HG03442 (cell line): ENCODE measurements at regions not wholly inside any gene's neighbourhood (a gene's known extent, or its start where the extent isn't known, plus 50 kb on each side); places are given as distances from the start of the nearest gene placed in this dataset.

ENCODE experiments used
- ATAC-seq: cut with Tn5 transposase; IDR thresholded peaks from one replicate; pipeline ENCODE4 v1.9.1; 2021; ENCODE audit warnings: mild to moderate bottlenecking, moderate library complexity; ENCODE audit not compliant: unreplicated experiment

GRCh38 chr6:74956559-74957428, 249.1 kb downstream of the COL12A1 start:
- ATAC-seq = no peak

- ATAC-seq = no peak
These were observed 252.1 kb downstream of the COL12A1 start for GRCh38 chr6:74953708-74954107.

- ATAC-seq = no peak
These were observed 258.9 kb downstream of the COL12A1 start for GRCh38 chr6:74946961-74947360.

- ATAC-seq = no peak
These were observed 263.7 kb downstream of the COL12A1 start for GRCh38 chr6:74942130-74942529.

GRCh38 chr6:74941424-74941823, 264.4 kb downstream of the COL12A1 start:
- no peak for ATAC-seq

- ATAC-seq = no peak
These were observed 265.9 kb downstream of the COL12A1 start for GRCh38 chr6:74939721-74940620.

GRCh38 chr6:74939151-74939708, 266.6 kb downstream of the COL12A1 start:
- no peak for ATAC-seq

GRCh38 chr6:74937936-74938335, 267.9 kb downstream of the COL12A1 start:
- no peak for ATAC-seq

- ATAC-seq = no peak
These were observed 269.0 kb downstream of the COL12A1 start for GRCh38 chr6:74936886-74937285.

GRCh38 chr6:74932232-74932888, 273.5 kb downstream of the COL12A1 start:
- ATAC-seq = no peak

- no peak for ATAC-seq
These were observed 274.3 kb downstream of the COL12A1 start for GRCh38 chr6:74931558-74931957.

- no peak for ATAC-seq
These were observed 277.6 kb downstream of the COL12A1 start for GRCh38 chr6:74928203-74928602.

- no peak for ATAC-seq
These were observed 278.6 kb downstream of the COL12A1 start for GRCh38 chr6:74927299-74927698.

GRCh38 chr6:74925683-74926082, 280.2 kb downstream of the COL12A1 start:
- peak; percentile 82 for ATAC-seq

- ATAC-seq = no peak
These were observed 291.0 kb downstream of the COL12A1 start for GRCh38 chr6:74914888-74915287.

GRCh38 chr6:74912234-74912633, 293.6 kb downstream of the COL12A1 start:
- no peak for ATAC-seq

- no peak for ATAC-seq
These were observed 303.0 kb downstream of the COL12A1 start for GRCh38 chr6:74902846-74903245.

GRCh38 chr6:74902089-74902488, 303.8 kb downstream of the COL12A1 start:
- no peak for ATAC-seq

- ATAC-seq = no peak
These were observed 304.3 kb downstream of the COL12A1 start for GRCh38 chr6:74901576-74901975.

GRCh38 chr6:74899416-74899815, 306.4 kb downstream of the COL12A1 start:
- ATAC-seq = no peak

- no peak for ATAC-seq
These were observed 313.8 kb downstream of the COL12A1 start for GRCh38 chr6:74892091-74892490.
